Gastrocnemius medialis (tissue), 4 donors: ENCODE measurements at regions not wholly inside any gene's neighbourhood (a gene's known extent, or its start where the extent isn't known, plus 50 kb on each side); places are given as distances from the start of the nearest gene placed in this dataset.

Source experiments
- POLR2A ChIP-seq, 2 donors: fragments of 450-650 bp; IDR thresholded peaks; one replicate each; pipeline ENCODE4 v1.6.1; 2017; ENCODE audit warnings: antibody characterized with exemption in 2 of 2, mild to moderate bottlenecking in 2 of 2, moderate library complexity in 2 of 2
- TF ChIP-seq, protein P1 (sequence below), 5 experiments: fragments of 450-650 bp in 3 of 5; fragments of 200-600 bp in 2 of 5; sonication (generic) in 2 of 5; IDR thresholded peaks in 4 of 5; conservative IDR thresholded peaks in 1 of 5; 1 replicate in 4 of 5; 2 replicates in 1 of 5; pipeline ENCODE4 v1.5.1; 2016 to 2019; ENCODE audit warnings: antibody characterized with exemption in 5 of 5, mild to moderate bottlenecking in 3 of 5, moderate library complexity in 3 of 5

DNA sequence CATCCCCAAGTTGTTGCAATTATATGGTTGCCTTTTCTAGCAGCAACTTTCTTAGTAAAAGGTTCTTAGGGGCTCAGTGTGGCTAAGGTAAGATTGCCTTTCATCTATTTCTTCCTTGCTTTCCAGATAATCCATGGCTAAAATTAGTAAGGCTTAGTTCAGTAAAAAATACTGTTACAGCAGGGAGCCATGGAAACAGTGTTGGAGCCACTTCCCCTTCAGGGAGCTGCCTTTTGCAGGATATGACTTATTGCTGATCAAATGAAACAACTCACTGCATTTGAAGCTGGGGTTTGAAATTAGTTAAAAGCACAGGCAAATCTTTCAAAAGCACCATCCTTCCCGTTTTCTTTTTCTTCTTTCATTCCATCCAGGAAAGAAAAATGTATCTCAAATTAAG is 184.3 kb downstream of the C11orf87 start:
- TF ChIP-seq, protein P1, sequence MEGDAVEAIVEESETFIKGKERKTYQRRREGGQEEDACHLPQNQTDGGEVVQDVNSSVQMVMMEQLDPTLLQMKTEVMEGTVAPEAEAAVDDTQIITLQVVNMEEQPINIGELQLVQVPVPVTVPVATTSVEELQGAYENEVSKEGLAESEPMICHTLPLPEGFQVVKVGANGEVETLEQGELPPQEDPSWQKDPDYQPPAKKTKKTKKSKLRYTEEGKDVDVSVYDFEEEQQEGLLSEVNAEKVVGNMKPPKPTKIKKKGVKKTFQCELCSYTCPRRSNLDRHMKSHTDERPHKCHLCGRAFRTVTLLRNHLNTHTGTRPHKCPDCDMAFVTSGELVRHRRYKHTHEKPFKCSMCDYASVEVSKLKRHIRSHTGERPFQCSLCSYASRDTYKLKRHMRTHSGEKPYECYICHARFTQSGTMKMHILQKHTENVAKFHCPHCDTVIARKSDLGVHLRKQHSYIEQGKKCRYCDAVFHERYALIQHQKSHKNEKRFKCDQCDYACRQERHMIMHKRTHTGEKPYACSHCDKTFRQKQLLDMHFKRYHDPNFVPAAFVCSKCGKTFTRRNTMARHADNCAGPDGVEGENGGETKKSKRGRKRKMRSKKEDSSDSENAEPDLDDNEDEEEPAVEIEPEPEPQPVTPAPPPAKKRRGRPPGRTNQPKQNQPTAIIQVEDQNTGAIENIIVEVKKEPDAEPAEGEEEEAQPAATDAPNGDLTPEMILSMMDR (IDR thresholded peaks at IDR 0.05 in 4 of 5, conservative IDR thresholded peaks at IDR 0.05 in 1 of 5), result no peak
- TF ChIP-seq POLR2A (IDR thresholded peaks at IDR 0.05), result no peak
